HG03095 (cell line): ENCODE measurements at regions not wholly inside any gene's neighbourhood (a gene's known extent, or its start where the extent isn't known, plus 50 kb on each side); places are given as distances from the start of the nearest gene placed in this dataset.
"Not testable (repeated sequence)": the region's sequence is repeated elsewhere in the genome, so short reads cannot be mapped to it uniquely, and the experiment has no call there.

Experiments
- ATAC-seq: cut with Tn5 transposase; IDR thresholded peaks from one replicate; pipeline ENCODE4 v1.9.1; 2021; ENCODE audit warnings: moderate library complexity; ENCODE audit not compliant: unreplicated experiment

- not testable (repeated sequence) for ATAC-seq
Observed at GRCh38 chrX:131875827-131876226, 147.3 kb upstream of the STK26 start.

- ATAC-seq: no peak
Observed at GRCh38 chrX:131881194-131881593, 141.9 kb upstream of the STK26 start.

DNA sequence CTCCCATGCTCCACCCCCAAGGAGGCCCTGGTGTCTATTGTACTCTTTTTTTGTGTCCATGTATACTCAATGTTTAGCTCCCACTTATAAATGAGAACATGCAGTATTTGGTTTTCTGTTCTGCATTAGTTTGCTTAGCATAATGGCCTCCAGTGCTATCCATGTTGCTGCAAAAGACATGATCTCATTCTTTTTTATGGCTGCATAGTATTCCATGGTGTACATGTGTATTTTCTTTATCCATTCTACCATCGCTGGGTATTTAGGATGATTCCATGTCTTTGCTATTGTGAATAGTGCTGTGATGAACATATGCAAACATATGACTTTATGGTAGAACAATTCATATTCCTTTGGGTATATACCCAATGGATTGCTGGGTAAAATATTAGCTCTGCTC is 138.1 kb upstream of the STK26 start:
- not testable (repeated sequence) for ATAC-seq

GRCh38 chrX:131893857-131894256 is 129.2 kb upstream of the STK26 start:
- ATAC-seq: not testable (repeated sequence)

GRCh38 chrX:131894995-131895394 is 128.1 kb upstream of the STK26 start:
- ATAC-seq: no peak

DNA sequence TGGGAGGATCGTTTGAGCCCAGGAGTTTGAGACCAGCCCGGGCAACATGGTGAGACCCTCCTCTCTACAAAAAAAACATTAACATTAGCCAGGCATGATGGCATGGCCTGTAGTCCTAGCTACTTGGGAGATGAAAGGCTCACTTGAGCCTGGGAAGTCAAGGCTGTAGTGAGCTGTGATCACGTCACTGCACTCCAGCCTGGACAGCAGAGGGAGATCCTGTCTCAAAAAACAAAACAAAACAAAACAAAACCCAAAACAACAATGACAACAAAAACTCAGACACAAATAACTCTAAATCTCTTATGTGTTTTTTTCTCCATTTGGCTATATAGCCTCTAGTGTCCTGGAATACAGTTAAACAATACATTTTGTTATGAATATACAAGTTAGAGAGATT is 127.3 kb upstream of the STK26 start:
- ATAC-seq: no peak

GRCh38 chrX:131901546-131901945 is 121.6 kb upstream of the STK26 start:
- no peak for ATAC-seq

DNA sequence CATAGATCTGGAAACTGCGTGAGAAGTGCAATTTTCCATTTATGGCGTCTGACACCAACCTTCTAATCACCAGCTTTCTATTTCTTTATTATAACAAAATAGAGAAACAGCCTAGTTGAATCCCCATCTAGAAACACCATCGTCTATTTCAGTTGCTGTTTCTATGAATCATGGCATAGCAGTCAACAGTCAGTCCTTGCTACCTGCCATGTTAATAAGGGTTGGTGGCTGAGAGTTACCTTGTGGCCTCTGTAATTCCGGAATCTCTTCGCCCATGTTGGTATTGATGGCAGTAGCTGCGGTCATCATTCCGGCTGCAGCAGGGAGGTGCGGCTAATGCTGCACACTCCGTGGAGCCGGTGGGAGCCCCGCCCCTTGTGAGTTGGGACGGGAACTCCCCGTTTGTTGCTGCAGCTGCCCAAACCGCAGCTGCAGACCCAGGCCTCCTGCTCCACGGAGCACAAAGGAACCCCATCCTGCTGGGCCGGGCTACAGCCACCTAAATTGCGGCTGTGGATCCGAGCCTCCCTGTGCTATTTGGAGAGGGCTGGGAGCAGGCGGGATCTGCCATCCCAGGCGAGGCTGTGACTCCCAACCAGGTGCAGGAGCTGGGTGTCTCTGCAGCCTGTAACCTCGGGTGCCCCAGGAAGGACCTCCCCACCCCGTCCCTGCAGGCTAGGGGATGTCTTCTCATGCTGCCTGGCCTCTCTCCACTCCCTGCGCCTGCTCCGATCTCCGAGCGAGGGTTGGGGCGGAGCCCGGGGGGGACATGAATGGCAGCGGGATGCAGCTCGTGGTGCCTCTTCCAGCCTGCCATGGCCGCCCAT is 115.4 kb upstream of the STK26 start:
- ATAC-seq: no peak

GRCh38 chrX:131910586-131910985 is 112.5 kb upstream of the STK26 start:
- no peak for ATAC-seq

DNA sequence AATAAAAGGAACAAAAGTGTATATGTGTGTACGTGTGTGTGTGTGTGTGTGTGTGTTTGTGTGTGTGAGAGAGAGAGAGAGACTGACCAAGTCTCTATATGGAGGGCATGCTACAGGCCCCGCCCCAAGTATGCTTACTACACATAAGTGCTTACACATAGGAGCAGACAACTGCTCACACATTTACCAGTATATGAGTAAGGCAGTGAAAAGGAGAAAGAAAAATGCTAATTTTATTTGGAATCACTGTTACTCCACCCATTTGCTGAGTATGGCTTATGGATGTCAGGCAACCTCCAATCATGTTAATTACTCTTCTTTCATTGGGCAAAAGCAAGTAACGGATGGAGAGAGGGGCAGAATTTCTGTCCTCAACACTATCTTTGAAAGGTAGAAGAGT is 107.6 kb upstream of the STK26 start:
- ATAC-seq: no peak

DNA sequence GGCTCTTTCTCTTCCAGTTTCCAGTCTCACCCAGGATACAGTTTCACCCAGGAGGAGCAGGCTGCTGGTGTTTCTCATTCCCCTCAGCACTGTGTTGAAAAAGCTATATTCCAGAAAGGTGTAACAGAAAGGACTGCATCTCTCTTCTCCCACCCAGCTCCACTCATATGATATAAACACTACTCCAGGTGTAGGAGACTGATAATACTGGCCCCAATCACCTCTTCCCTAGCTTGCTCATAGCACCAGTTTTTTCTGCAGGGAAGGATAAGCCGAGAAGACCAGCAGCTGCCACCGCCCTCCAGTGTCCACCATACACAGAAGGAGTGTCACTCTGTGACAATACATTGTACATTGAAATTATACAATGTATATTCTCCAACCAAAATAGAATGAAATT is 105.5 kb upstream of the STK26 start:
- no peak for ATAC-seq

- no peak for ATAC-seq
Observed at GRCh38 chrX:131918839-131919238, 104.3 kb upstream of the STK26 start.

- no peak for ATAC-seq
Observed at GRCh38 chrX:131923614-131924250, 99.4 kb upstream of the STK26 start.

DNA sequence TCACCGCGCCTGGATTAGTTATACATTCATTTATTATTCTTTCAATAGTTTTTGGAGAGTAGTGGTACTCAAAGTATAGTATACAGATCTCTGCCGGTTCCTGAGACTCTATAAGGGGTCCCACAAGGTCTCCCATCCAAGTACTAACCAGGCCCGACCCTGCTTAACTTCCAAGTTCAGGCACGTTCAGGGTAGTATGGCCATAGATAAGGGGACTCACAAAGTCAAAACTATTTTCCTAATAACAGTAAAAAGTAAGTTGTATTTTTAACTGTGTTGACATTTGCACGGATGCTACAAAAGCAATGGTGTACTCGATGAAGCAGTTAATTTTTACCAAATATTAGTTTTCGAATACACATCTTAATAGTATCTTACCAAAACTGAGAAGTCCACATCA is 84.4 kb upstream of the STK26 start:
- ATAC-seq: no peak

DNA sequence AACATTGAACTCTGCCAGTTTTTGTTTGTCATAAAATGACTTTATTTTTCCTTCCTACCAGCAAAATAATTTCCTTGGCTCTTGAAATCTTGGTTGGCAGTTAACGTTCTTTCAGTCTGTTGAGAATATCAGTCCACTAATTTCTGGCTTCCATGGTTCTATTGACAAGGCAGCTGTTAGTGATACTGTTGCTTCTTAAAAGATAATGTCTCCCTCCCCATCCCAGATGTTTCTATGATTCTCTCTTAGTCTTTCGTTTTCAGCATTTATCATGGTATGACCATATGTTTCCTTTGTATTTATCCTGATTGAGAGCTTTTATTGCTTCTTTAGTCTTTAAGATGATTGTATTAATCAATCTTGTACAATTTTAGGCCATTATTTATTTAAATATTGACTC is 81.1 kb upstream of the STK26 start:
- ATAC-seq: no peak

GRCh38 chrX:131944936-131945902 is 77.9 kb upstream of the STK26 start:
- no peak for ATAC-seq

DNA sequence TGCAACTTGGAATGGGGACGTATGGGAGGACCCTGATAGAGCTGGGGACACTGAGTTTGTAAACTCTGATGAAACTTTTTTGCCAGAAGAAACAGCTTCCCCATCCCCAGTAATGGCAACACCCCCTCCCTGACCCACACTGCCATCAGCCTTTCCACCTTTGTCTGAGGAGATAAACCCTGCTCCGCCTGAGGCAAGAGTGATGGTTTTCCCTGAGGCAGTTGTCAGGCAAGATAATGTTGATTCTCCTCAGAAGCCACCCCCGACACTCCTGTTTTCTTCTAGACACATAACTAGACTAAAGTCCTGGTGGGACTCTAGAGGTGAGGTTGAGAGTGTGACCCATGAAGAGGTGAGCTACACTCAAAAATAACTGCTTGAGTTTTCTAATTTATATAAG is 71.9 kb upstream of the STK26 start:
- ATAC-seq: no peak

DNA sequence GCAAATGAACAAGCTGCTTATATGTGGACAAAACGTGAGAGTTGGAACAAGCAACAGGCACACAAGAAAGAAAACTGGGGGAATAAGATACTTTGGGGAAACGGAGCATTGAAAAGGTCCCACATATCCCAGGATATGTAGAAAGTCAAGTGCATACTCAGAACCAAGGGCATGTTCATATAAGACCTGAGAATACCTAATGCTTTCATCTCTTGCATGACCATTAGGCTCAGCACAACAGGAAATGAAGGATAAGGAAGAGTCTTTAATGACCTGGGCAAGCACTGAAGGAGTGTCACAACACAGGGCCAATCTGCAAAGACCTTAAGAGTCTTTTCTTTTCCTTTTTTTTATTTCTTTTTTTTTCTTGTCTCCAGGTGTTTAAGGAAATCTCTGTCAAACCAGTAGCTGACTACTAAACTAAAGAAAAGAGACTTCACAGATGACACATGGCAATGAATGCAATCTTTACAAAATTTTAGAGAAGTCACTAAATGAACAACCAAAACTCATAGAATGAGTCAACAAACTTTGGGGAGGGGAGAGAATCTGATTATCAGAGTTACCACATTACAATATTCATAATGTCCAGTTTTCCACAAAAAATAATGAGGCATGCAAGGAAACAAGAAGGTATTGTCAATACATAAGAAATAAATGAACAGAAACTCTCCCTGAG is 67.9 kb upstream of the STK26 start:
- ATAC-seq: no peak

GRCh38 chrX:131958724-131959123 is 64.4 kb upstream of the STK26 start:
- ATAC-seq: no peak

- no peak for ATAC-seq
Observed at GRCh38 chrX:131970347-131970746, 52.8 kb upstream of the STK26 start.
